ENCODE measurements at regions not wholly inside any gene's neighbourhood (a gene's known extent, or its start where the extent isn't known, plus 50 kb on each side); places are given as distances from the start of the nearest gene placed in this dataset.

- TF ChIP-seq CTCF (IDR thresholded peaks at IDR 0.05; ENCODE audit: insufficient read depth, low read length, poor library complexity, severe bottlenecking) (no peak), EZH2phosphoT487 (conservative IDR thresholded peaks at IDR 0.05; ENCODE audit: low read length) (no peak)
Observed at GRCh38 chr4:108264693-108265092, 96.0 kb upstream of the LEF1 start.

Measured in SU-DHL-6 (cell line).